ENCODE measurements at regions not wholly inside any gene's neighbourhood (a gene's known extent, or its start where the extent isn't known, plus 50 kb on each side); places are given as distances from the start of the nearest gene placed in this dataset.

GRCh38 chr9:1221298-1221697 is 171.1 kb downstream of the DMRT2 start:
- H3K4me3 ChIP-seq (ENCODE audit: low read length in 2 of 2) = no peak overlapping the region
- no peak overlapping the region for H2BK12ac ChIP-seq (ENCODE audit: low read length)
- no peak overlapping the region for H2AFZ ChIP-seq (ENCODE audit: low read length)
- H3K27me3 ChIP-seq (ENCODE audit: control insufficient read depth in 3 of 3, insufficient read depth in 3 of 3, low read depth in 1 of 3, low read length in 3 of 3) = no peaks in the 10 kb centered on the region
- peaks cover 3% of the 10 kb centered on the region for H3K79me1 ChIP-seq (ENCODE audit: low read depth, low read length)
- peaks cover 0 to 3% of the 10 kb centered on the region in 2 donors for H3K4me1 ChIP-seq (ENCODE audit: control insufficient read depth in 2 of 2, insufficient read depth in 1 of 2, low read depth in 1 of 2, low read length in 2 of 2)
- no peaks in the 10 kb centered on the region for H3K9me3 ChIP-seq (replicated peaks in 1 of 2; ENCODE audit: control insufficient read depth in 2 of 2, insufficient read depth in 1 of 2, low read depth in 1 of 2, low read length in 2 of 2)
- no peak overlapping the region for H3K27ac ChIP-seq (replicated peaks; ENCODE audit: low read length)
- no peak overlapping the region for H3K18ac ChIP-seq (ENCODE audit: low read length)
- H4K8ac ChIP-seq (ENCODE audit: low read depth, low read length) = no peak overlapping the region
- no peak overlapping the region for H2BK15ac ChIP-seq (ENCODE audit: low read length)
- no peak overlapping the region for H2BK120ac ChIP-seq (ENCODE audit: low read depth, low read length)
- H2BK5ac ChIP-seq (ENCODE audit: low read length) = no peak overlapping the region
- H3K4me2 ChIP-seq (ENCODE audit: insufficient read depth, low read length, poor library complexity, severe bottlenecking) = no peak overlapping the region
- no peak overlapping the region for H3K4ac ChIP-seq (ENCODE audit: low read length)
- no peak overlapping the region for H3K9ac ChIP-seq (ENCODE audit: low read depth, low read length, poor library complexity)
- WGBS, 2 donors (ENCODE audit: extremely low coverage in 2 of 2, insufficient read length in 2 of 2, insufficient replicate concordance in 1 of 2) = no CpG with 5 or more reads among the region's 7 CpGs
- no peak overlapping the region for H2AK5ac ChIP-seq (ENCODE audit: low read depth, low read length)
- H3K23ac ChIP-seq (ENCODE audit: low read depth, low read length, poor library complexity) = no peak overlapping the region
- H3K36me3 ChIP-seq (replicated peaks in 1 of 2; ENCODE audit: control insufficient read depth in 2 of 2, insufficient read depth in 2 of 2, low read length in 2 of 2) = no peaks in the 10 kb centered on the region
- H3K14ac ChIP-seq (ENCODE audit: low read length) = no peak overlapping the region
- no peak for DNase-seq (ENCODE audit: low spot score)
- H4K91ac ChIP-seq (ENCODE audit: low read depth, low read length, poor library complexity) = no peak overlapping the region

GRCh38 chr9:1222511-1222910 is 172.4 kb downstream of the DMRT2 start:
- Histone ChIP-seq H3K14ac (ENCODE audit: low read length) (no peak overlapping the region), H2AK5ac (ENCODE audit: low read depth, low read length) (no peak overlapping the region), H3K9me3 (replicated peaks in 1 of 2; ENCODE audit: control insufficient read depth in 2 of 2, insufficient read depth in 1 of 2, low read depth in 1 of 2, low read length in 2 of 2) (no peaks in the 10 kb centered on the region), H3K27ac (replicated peaks; ENCODE audit: low read length) (no peak overlapping the region), H3K4me2 (ENCODE audit: insufficient read depth, low read length, poor library complexity, severe bottlenecking) (no peak overlapping the region), H2BK15ac (ENCODE audit: low read length) (no peak overlapping the region), H2BK12ac (ENCODE audit: low read length) (no peak overlapping the region), H2BK5ac (ENCODE audit: low read length) (no peak overlapping the region), H3K18ac (ENCODE audit: low read length) (no peak overlapping the region), H3K36me3 (replicated peaks in 1 of 2; ENCODE audit: control insufficient read depth in 2 of 2, insufficient read depth in 2 of 2, low read length in 2 of 2) (no peaks in the 10 kb centered on the region), H3K4me3 (ENCODE audit: low read length in 2 of 2) (no peak overlapping the region), H2BK120ac (ENCODE audit: low read depth, low read length) (no peak overlapping the region), H3K9ac (ENCODE audit: low read depth, low read length, poor library complexity) (no peak overlapping the region), H3K4ac (ENCODE audit: low read length) (no peak overlapping the region), H4K91ac (ENCODE audit: low read depth, low read length, poor library complexity) (no peak overlapping the region), H3K4me1 (ENCODE audit: control insufficient read depth in 2 of 2, insufficient read depth in 1 of 2, low read depth in 1 of 2, low read length in 2 of 2) (no peaks in the 10 kb centered on the region), H3K27me3 (ENCODE audit: control insufficient read depth in 3 of 3, insufficient read depth in 3 of 3, low read depth in 1 of 3, low read length in 3 of 3) (no peaks in the 10 kb centered on the region), H3K79me1 (ENCODE audit: low read depth, low read length) (peaks cover 3% of the 10 kb centered on the region), H4K8ac (ENCODE audit: low read depth, low read length) (no peak overlapping the region), H2AFZ (ENCODE audit: low read length) (no peak overlapping the region), H3K23ac (ENCODE audit: low read depth, low read length, poor library complexity) (no peak overlapping the region)
- no peak for DNase-seq (ENCODE audit: low spot score)
- WGBS, 2 donors (ENCODE audit: extremely low coverage in 2 of 2, insufficient read length in 2 of 2, insufficient replicate concordance in 1 of 2) = no CpG with 5 or more reads among the region's 3 CpGs

GRCh38 chr9:1231998-1232919 is 182.1 kb downstream of the DMRT2 start:
- Histone ChIP-seq H3K4me2 (ENCODE audit: insufficient read depth, low read length, poor library complexity, severe bottlenecking) (no peak overlapping the region), H3K14ac (ENCODE audit: low read length) (no peak overlapping the region), H3K4me3 (ENCODE audit: low read length in 2 of 2) (no peak overlapping the region), H2BK5ac (ENCODE audit: low read length) (no peak overlapping the region), H3K27me3 (ENCODE audit: control insufficient read depth in 3 of 3, insufficient read depth in 3 of 3, low read depth in 1 of 3, low read length in 3 of 3) (no peaks in the 10 kb centered on the region), H3K4ac (ENCODE audit: low read length) (no peak overlapping the region), H4K91ac (ENCODE audit: low read depth, low read length, poor library complexity) (no peak overlapping the region), H2BK12ac (ENCODE audit: low read length) (no peak overlapping the region), H2AK5ac (ENCODE audit: low read depth, low read length) (no peak overlapping the region), H3K18ac (ENCODE audit: low read length) (no peak overlapping the region), H3K79me1 (ENCODE audit: low read depth, low read length) (no peaks in the 10 kb centered on the region), H3K4me1 (ENCODE audit: control insufficient read depth in 2 of 2, insufficient read depth in 1 of 2, low read depth in 1 of 2, low read length in 2 of 2) (no peaks in the 10 kb centered on the region), H3K27ac (replicated peaks; ENCODE audit: low read length) (no peak overlapping the region), H2BK15ac (ENCODE audit: low read length) (no peak overlapping the region), H3K36me3 (replicated peaks in 1 of 2; ENCODE audit: control insufficient read depth in 2 of 2, insufficient read depth in 2 of 2, low read length in 2 of 2) (no peaks in the 10 kb centered on the region), H2AFZ (ENCODE audit: low read length) (no peak overlapping the region), H3K23ac (ENCODE audit: low read depth, low read length, poor library complexity) (no peak overlapping the region), H4K8ac (ENCODE audit: low read depth, low read length) (no peak overlapping the region), H3K9ac (ENCODE audit: low read depth, low read length, poor library complexity) (no peak overlapping the region), H3K9me3 (replicated peaks in 1 of 2; ENCODE audit: control insufficient read depth in 2 of 2, insufficient read depth in 1 of 2, low read depth in 1 of 2, low read length in 2 of 2) (no peaks in the 10 kb centered on the region), H2BK120ac (ENCODE audit: low read depth, low read length) (no peak overlapping the region)
- WGBS, 2 donors (ENCODE audit: extremely low coverage in 2 of 2, insufficient read length in 2 of 2, insufficient replicate concordance in 1 of 2) = no CpG with 5 or more reads among the region's 11 CpGs
- DNase-seq (ENCODE audit: low spot score) = no peak

DNA sequence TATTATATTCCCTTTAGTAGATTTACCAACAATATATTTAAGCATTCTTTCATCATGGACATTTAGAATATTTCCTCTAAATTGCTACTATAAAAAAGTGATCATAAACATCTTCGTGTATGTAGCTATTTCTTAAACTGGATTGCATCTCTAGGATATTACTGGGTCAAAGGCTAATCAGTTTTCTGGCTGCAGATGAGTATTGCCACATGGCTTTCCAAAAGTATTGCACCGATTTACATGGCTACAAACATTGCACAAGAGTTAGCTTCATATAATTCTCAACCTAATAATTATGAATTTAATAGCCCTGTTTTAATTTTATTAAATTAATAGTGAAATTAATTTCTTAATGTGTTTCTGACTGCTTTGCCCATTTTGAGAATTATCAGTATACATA is 183.4 kb downstream of the DMRT2 start:
- H2BK5ac ChIP-seq (ENCODE audit: low read length) = no peak overlapping the region
- H2AK5ac ChIP-seq (ENCODE audit: low read depth, low read length) = no peak overlapping the region
- H3K23ac ChIP-seq (ENCODE audit: low read depth, low read length, poor library complexity) = no peak overlapping the region
- H3K79me1 ChIP-seq (ENCODE audit: low read depth, low read length) = no peaks in the 10 kb centered on the region
- no peak overlapping the region for H3K14ac ChIP-seq (ENCODE audit: low read length)
- no peak overlapping the region for H3K4ac ChIP-seq (ENCODE audit: low read length)
- no peak overlapping the region for H4K8ac ChIP-seq (ENCODE audit: low read depth, low read length)
- H2BK120ac ChIP-seq (ENCODE audit: low read depth, low read length) = no peak overlapping the region
- H3K27me3 ChIP-seq (ENCODE audit: control insufficient read depth in 3 of 3, insufficient read depth in 3 of 3, low read depth in 1 of 3, low read length in 3 of 3) = no peaks in the 10 kb centered on the region
- DNase-seq (ENCODE audit: low spot score) = no peak
- no peak overlapping the region for H3K4me3 ChIP-seq (ENCODE audit: low read length in 2 of 2)
- no peak overlapping the region for H4K91ac ChIP-seq (ENCODE audit: low read depth, low read length, poor library complexity)
- H3K9ac ChIP-seq (ENCODE audit: low read depth, low read length, poor library complexity) = no peak overlapping the region
- H2AFZ ChIP-seq (ENCODE audit: low read length) = no peak overlapping the region
- H2BK12ac ChIP-seq (ENCODE audit: low read length) = no peak overlapping the region
- no peaks in the 10 kb centered on the region for H3K4me1 ChIP-seq (ENCODE audit: control insufficient read depth in 2 of 2, insufficient read depth in 1 of 2, low read depth in 1 of 2, low read length in 2 of 2)
- no peaks in the 10 kb centered on the region for H3K36me3 ChIP-seq (replicated peaks in 1 of 2; ENCODE audit: control insufficient read depth in 2 of 2, insufficient read depth in 2 of 2, low read length in 2 of 2)
- H3K18ac ChIP-seq (ENCODE audit: low read length) = no peak overlapping the region
- H3K27ac ChIP-seq (replicated peaks; ENCODE audit: low read length) = no peak overlapping the region
- H2BK15ac ChIP-seq (ENCODE audit: low read length) = no peak overlapping the region
- H3K9me3 ChIP-seq (replicated peaks in 1 of 2; ENCODE audit: control insufficient read depth in 2 of 2, insufficient read depth in 1 of 2, low read depth in 1 of 2, low read length in 2 of 2) = no peaks in the 10 kb centered on the region
- WGBS, 2 donors (ENCODE audit: extremely low coverage in 2 of 2, insufficient read length in 2 of 2, insufficient replicate concordance in 1 of 2) = no CpG with 5 or more reads among the region's 2 CpGs
- H3K4me2 ChIP-seq (ENCODE audit: insufficient read depth, low read length, poor library complexity, severe bottlenecking) = no peak overlapping the region

All from neuronal stem cell (in vitro differentiated cells).